Thyroid gland (tissue), 4 donors: ENCODE measurements at regions not wholly inside any gene's neighbourhood (a gene's known extent, or its start where the extent isn't known, plus 50 kb on each side); places are given as distances from the start of the nearest gene placed in this dataset.

ENCODE experiments used
- DNase-seq, 2 donors: peaks; one replicate each; pipeline ENCODE4 v3.0.0-alpha.2; 2019
- H3K27ac ChIP-seq, 3 donors: fragments of 200-600 bp; sonication (generic); 1 replicate in 2 of 3; 2 replicates in 1 of 3; pipeline ENCODE4 v1.5.1; 2016 to 2019; ENCODE audit warnings: mild to moderate bottlenecking in 1 of 3, moderate library complexity in 1 of 3
- H3K27me3 ChIP-seq: fragments of 200-600 bp; sonication (generic); one replicate; pipeline ENCODE4 v1.5.1; 2019
- H3K36me3 ChIP-seq, 2 donors: fragments of 200-600 bp; sonication (generic); one replicate each; pipeline ENCODE4 v1.5.1; 2016 to 2019
- H3K4me1 ChIP-seq, 2 donors: fragments of 200-600 bp; sonication (generic); one replicate each; pipeline ENCODE4 v1.5.1; 2017 to 2019
- H3K4me3 ChIP-seq, 3 donors: fragments of 200-600 bp; sonication (generic); replicated peaks in 1 of 3; 1 replicate in 2 of 3; 2 replicates in 1 of 3; pipeline ENCODE4 v1.5.1; 2016; ENCODE audit warnings: mild to moderate bottlenecking in 1 of 3
- H3K9me3 ChIP-seq: fragments of 200-600 bp; sonication (generic); one replicate; pipeline ENCODE4 v1.5.1; 2017
- CTCF ChIP-seq, 6 experiments: fragments of 200-600 bp in 3 of 6; fragments of 450-650 bp in 3 of 6; sonication (generic) in 3 of 6; IDR thresholded peaks; one replicate each; pipeline ENCODE4 v1.5.1; 2016 to 2019; ENCODE audit warnings: antibody characterized with exemption in 6 of 6, mild to moderate bottlenecking in 2 of 6, inconsistent platforms in 1 of 6, moderate library complexity in 1 of 6
- POLR2A ChIP-seq, 2 donors: fragments of 450-650 bp; IDR thresholded peaks; one replicate each; pipeline ENCODE4 v1.6.1; 2017; ENCODE audit warnings: antibody characterized with exemption in 2 of 2, mild to moderate bottlenecking in 2 of 2, moderate library complexity in 1 of 2
- WGBS, 2 donors: methylation state at CpG; one replicate each; pipeline ENCODE4 v1.1.5; 2017; 5-methylcytosine and 5-hydroxymethylcytosine counted together
- intact Hi-C: fragments of 100-400 bp; cut with DNase I; formaldehyde crosslinking; loops from one replicate; pipeline ENCODE4 v1.15.1; 2023

GRCh38 chr1:168414914-168415313, 128.9 kb downstream of the XCL2 start:
- H3K36me3 ChIP-seq: no peaks in the 10 kb centered on the region
- no peak for DNase-seq
- intact Hi-C loops: no loop called here
- H3K9me3 ChIP-seq: no peaks in the 10 kb centered on the region
- TF ChIP-seq POLR2A (IDR thresholded peaks at IDR 0.05) (no peak), CTCF (IDR thresholded peaks at IDR 0.05) (no peak)
- H3K4me3 ChIP-seq: no peak overlapping the region
- no peaks in the 10 kb centered on the region for H3K4me1 ChIP-seq
- no peaks in the 10 kb centered on the region for H3K27me3 ChIP-seq
- 94 to 97% methylated on average over 2 of the region's 2 CpGs for WGBS, 2 donors
- no peak overlapping the region for H3K27ac ChIP-seq

GRCh38 chr1:168410464-168410863, 129.8 kb downstream of the TBX19 start:
- no peaks in the 10 kb centered on the region for H3K9me3 ChIP-seq
- intact Hi-C loops: no loop called here
- no peaks in the 10 kb centered on the region for H3K4me1 ChIP-seq
- H3K27ac ChIP-seq: no peak overlapping the region
- no peaks in the 10 kb centered on the region for H3K27me3 ChIP-seq
- no peak for DNase-seq
- no peak for TF ChIP-seq CTCF (IDR thresholded peaks at IDR 0.05)
- TF ChIP-seq POLR2A (IDR thresholded peaks at IDR 0.05): no peak
- H3K36me3 ChIP-seq: no peaks in the 10 kb centered on the region
- WGBS, 2 donors: 90 to 91% methylated on average over 8 of the region's 8 CpGs
- no peak overlapping the region for H3K4me3 ChIP-seq

- no peak overlapping the region for H3K27ac ChIP-seq
- DNase-seq: no peak
- H3K36me3 ChIP-seq: no peaks in the 10 kb centered on the region
- 70 to 74% methylated on average over 3 of the region's 3 CpGs for WGBS, 2 donors
- no peak overlapping the region for H3K4me3 ChIP-seq
- intact Hi-C loops: no loop called here
- H3K9me3 ChIP-seq: no peaks in the 10 kb centered on the region
- H3K4me1 ChIP-seq: no peaks in the 10 kb centered on the region
- TF ChIP-seq POLR2A (IDR thresholded peaks at IDR 0.05): no peak
- TF ChIP-seq CTCF (IDR thresholded peaks at IDR 0.05): no peak
- H3K27me3 ChIP-seq: no peaks in the 10 kb centered on the region
Observed at GRCh38 chr1:168408884-168409283, 128.2 kb downstream of the TBX19 start.

DNA sequence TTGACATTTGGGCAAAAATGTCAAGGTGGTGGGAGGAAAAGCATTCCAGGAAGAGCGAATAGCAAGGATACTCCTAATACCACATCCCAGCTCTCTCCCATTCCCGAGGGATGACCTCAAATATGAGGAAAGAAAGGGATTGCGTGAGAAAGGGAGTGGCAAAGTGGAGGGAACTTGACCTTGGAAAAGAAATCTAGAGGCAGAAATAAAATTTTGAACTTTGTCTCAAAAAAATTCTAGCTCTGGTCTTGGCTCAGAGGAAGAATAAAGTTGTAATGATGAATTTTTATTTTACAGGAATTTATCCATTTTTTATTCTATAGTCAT, 127.8 kb downstream of the TBX19 start:
- intact Hi-C loops: no loop called here
- Histone ChIP-seq H3K36me3 (no peaks in the 10 kb centered on the region), H3K9me3 (no peaks in the 10 kb centered on the region), H3K27ac (no peak overlapping the region), H3K4me3 (no peak overlapping the region), H3K27me3 (no peaks in the 10 kb centered on the region), H3K4me1 (no peaks in the 10 kb centered on the region)
- WGBS, 2 donors: 83 to 88% methylated on average over 3 of the region's 3 CpGs
- no peak for TF ChIP-seq CTCF (IDR thresholded peaks at IDR 0.05)
- TF ChIP-seq POLR2A (IDR thresholded peaks at IDR 0.05): no peak
- no peak for DNase-seq

DNA sequence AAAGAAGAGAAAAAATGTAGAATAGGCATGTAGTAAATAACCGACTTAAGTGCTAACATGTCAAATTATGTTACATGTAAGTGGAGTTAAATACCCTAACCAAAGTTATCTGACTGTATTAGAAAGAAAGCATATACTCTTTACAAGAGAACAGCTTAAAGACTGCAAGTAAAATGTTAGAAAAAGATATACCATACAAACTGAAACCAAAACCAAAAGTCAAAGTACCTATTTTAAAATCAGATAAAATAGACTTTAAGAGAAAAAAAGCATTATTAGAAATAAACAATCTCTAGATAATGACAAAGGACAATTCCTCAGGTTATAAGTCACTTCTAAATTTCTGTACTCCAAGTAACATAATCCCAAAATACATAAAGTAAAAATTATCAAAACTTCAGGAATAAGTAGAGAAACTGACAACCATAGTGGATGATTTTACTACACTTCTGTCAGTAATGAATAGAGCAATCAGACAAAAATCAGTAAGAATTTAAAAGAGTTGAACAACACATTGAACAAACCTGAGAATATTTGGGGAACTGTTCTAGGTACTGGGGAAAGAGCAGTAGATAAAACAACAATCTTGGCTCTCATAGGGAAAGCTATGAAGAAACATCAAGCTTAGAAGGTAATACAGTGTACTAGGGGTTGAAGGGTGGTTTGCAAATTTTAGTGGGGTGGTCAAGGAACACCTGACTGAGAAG, 127.3 kb downstream of the TBX19 start:
- intact Hi-C loops: no loop called here
- Histone ChIP-seq H3K4me3 (no peak overlapping the region), H3K4me1 (no peaks in the 10 kb centered on the region), H3K9me3 (no peaks in the 10 kb centered on the region), H3K27ac (no peak overlapping the region), H3K36me3 (no peaks in the 10 kb centered on the region), H3K27me3 (no peaks in the 10 kb centered on the region)
- 88 to 90% methylated on average over 1 of the region's 1 CpG for WGBS, 2 donors
- DNase-seq: no peak
- no peak for TF ChIP-seq POLR2A (IDR thresholded peaks at IDR 0.05)
- TF ChIP-seq CTCF (IDR thresholded peaks at IDR 0.05): no peak
